Mammary epithelial cell (primary cell): ENCODE measurements at regions not wholly inside any gene's neighbourhood (a gene's known extent, or its start where the extent isn't known, plus 50 kb on each side); places are given as distances from the start of the nearest gene placed in this dataset.

Experiments
- CTCF ChIP-seq, 2 donors: IDR thresholded peaks in 1 of 2; conservative IDR thresholded peaks in 1 of 2; 2 replicates each; pipeline ENCODE4 v1.5.1; 2011 to 2012; ENCODE audit warnings: inconsistent platforms in 2 of 2, low read length in 2 of 2, mild to moderate bottlenecking in 2 of 2, control low read depth in 1 of 2, low read depth in 1 of 2; ENCODE audit not compliant: insufficient read depth in 1 of 2; ENCODE audit errors: extremely low read depth in 1 of 2
- EZH2 ChIP-seq: IDR thresholded peaks from 2 replicates; pipeline ENCODE4 v1.6.1; 2012; ENCODE audit warnings: low read length, inconsistent platforms, borderline replicate concordance

GRCh38 chr2:33984131-33984530 lies 385.0 kb upstream of the FAM98A start:
- TF ChIP-seq CTCF (conservative IDR thresholded peaks at IDR 0.05 in 1 of 2, IDR thresholded peaks at IDR 0.05 in 1 of 2; ENCODE audit: extremely low read depth in 1 of 2, insufficient read depth in 1 of 2, low read depth in 1 of 2, low read length in 2 of 2) (no peak), EZH2 (no peak)
